ENCODE measurements at regions not wholly inside any gene's neighbourhood (a gene's known extent, or its start where the extent isn't known, plus 50 kb on each side); places are given as distances from the start of the nearest gene placed in this dataset.
"Not testable (repeated sequence)": the region's sequence is repeated elsewhere in the genome, so short reads cannot be mapped to it uniquely, and the experiment has no call there.

DNA sequence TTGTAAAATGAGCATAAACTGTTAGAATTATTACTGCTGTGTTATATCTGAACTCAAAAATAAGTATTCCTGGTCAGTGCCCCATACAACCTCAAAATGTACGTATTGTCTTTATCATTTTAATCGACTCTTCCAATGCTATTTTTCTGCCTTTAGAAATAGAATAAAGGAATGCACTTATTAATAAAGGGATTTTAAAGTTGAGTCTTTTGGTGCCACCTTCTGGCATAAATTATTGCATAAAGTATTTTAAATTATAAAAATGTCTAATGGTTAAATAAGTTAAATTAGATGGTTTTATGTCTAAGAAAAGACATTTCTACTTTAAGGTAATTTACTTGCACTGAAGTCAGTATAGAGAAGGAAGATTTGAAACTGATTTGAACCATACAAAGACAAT, 424.0 kb upstream of the NDST4 start:
- H3K36me3 Mint-ChIP-seq: no peaks in the 10 kb centered on the region

DNA sequence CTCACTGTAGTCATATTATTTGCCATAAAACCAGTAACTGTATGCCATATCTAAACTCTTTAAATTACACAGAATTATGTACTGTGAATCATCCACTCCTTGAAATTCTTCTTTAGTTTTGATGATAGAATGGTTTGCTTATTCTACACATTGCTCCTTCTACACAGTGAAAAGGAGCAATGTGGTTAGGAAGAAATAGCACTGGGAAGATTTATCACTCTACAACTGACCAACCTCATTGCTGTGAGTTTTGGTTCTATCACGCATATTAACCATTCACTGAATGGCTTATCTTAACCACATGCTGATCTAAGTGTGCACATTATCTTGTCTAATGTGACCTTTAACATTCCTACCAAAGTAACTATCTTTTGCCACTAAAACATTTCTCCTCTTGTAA, 415.7 kb upstream of the NDST4 start:
- Mint-ChIP-seq H3K4me1 (no peaks in the 10 kb centered on the region), H3K27ac (no peak overlapping the region), H3K9me3 (no peaks in the 10 kb centered on the region), H3K36me3 (no peaks in the 10 kb centered on the region), H3K4me3 (no peak overlapping the region)
- ATAC-seq: no peak
- no peak for DNase-seq (ENCODE audit: low spot score in 2 of 2)

More for the DNA sequence above, 424.0 kb upstream of the NDST4 start:
- Mint-ChIP-seq H3K9me3 (no peaks in the 10 kb centered on the region), H3K27ac (no peak overlapping the region), H3K4me3 (no peak overlapping the region), H3K4me1 (no peaks in the 10 kb centered on the region)
- no peak for ATAC-seq
- no peak for DNase-seq (ENCODE audit: low spot score in 2 of 2)

DNA sequence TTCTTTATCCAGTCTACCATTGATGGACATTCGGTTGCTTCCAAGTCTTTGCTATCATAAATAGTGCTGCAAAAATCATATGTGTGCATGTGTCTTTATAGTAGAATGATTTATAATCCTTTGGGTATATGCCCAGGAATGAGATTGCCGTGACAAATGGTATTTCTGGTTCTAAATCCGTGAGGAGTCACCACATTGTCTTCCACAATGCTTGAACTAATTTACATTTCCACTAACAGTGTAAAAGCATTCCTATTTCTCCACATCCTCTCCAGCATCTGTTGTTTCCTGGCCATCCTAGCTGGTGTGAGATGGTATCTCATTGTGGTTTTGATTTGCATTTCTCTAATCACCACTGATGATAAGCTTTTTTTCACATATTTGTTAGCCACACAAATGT, 406.1 kb upstream of the NDST4 start:
- not testable (repeated sequence) for H3K9me3 Mint-ChIP-seq; H3K4me3 Mint-ChIP-seq; H3K27ac Mint-ChIP-seq; ATAC-seq; H3K36me3 Mint-ChIP-seq; H3K4me1 Mint-ChIP-seq; DNase-seq (ENCODE audit: low spot score in 2 of 2)

DNA sequence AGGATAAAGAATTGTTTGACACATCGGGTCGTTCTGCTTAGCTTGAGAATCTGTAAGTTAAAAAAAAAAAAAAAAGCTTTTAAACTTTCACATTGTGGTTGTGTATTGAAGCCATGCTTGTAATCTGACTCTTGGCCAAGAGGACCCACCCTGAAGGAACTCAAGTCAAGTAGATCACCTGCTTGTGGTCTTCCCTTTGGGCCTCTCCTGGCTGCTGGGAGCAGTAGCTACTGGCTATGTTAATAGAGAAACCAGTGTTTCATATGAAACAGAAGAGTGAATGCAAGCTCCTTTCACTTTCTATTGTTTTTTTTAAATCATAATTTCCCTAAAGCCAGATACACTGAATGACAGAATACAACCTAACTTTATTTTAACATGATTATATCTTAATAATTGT, 402.4 kb upstream of the NDST4 start:
- H3K27ac Mint-ChIP-seq: no peak overlapping the region
- H3K4me1 Mint-ChIP-seq: no peaks in the 10 kb centered on the region
- H3K9me3 Mint-ChIP-seq: peaks cover 3% of the 10 kb centered on the region
- H3K36me3 Mint-ChIP-seq: no peaks in the 10 kb centered on the region
- ATAC-seq (no peak), DNase-seq (ENCODE audit: low spot score in 2 of 2) (no peak)
- H3K4me3 Mint-ChIP-seq: no peak overlapping the region

- Mint-ChIP-seq H3K9me3 (peaks cover 3% of the 10 kb centered on the region), H3K4me1 (no peaks in the 10 kb centered on the region), H3K4me3 (no peak overlapping the region), H3K27ac (no peak overlapping the region), H3K36me3 (no peaks in the 10 kb centered on the region)
- DNase-seq (ENCODE audit: low spot score in 2 of 2) (no peak), ATAC-seq (no peak)
Measured at GRCh38 chr4:115515366-115515765, 401.9 kb upstream of the NDST4 start.

DNA sequence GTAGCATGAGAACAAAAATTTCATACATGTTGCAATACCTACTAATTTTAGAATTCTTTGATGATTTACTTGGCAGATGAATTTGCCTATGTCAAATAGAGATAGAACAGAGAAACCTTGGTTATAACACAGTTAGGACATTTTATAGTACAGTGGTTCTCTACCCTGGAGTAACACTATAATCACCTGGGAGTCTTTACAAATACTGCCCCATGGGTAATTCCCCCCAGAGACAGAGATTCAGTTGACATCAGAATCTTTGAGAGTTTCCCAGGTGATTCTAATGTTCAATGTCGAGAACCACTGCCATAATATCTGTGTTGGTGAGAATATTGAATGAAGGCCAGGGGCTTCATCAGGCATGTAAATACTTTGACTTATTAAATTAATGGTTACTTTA, 401.3 kb upstream of the NDST4 start:
- ATAC-seq (no peak), DNase-seq (ENCODE audit: low spot score in 2 of 2) (no peak)
- H3K4me1 Mint-ChIP-seq: no peaks in the 10 kb centered on the region
- H3K4me3 Mint-ChIP-seq: no peak overlapping the region
- H3K9me3 Mint-ChIP-seq: peaks cover 3% of the 10 kb centered on the region
- H3K27ac Mint-ChIP-seq: no peak overlapping the region
- H3K36me3 Mint-ChIP-seq: no peaks in the 10 kb centered on the region

DNA sequence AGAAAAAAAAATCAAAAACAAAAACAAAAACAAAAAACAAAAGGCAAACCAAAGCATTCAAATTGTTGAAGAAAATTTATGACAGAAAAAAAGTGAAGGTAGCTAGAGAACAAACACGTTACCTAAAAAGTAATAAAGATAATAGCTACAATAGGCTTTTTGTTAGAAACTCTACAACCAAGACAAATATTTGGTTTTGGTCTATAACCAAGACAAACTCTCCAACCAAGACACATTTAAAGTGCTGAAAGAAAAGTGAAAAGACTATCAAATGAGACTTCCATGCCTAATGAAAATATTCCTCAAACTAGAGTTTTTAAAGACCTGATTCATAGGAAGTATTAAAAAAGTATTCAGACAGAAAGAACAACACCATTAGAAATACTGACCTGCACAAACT, 391.9 kb upstream of the NDST4 start:
- H3K27ac Mint-ChIP-seq: no peak overlapping the region
- no peak for DNase-seq (ENCODE audit: low spot score in 2 of 2)
- no peaks in the 10 kb centered on the region for H3K36me3 Mint-ChIP-seq
- H3K4me1 Mint-ChIP-seq: no peaks in the 10 kb centered on the region
- H3K9me3 Mint-ChIP-seq: no peaks in the 10 kb centered on the region
- ATAC-seq: no peak
- H3K4me3 Mint-ChIP-seq: no peak overlapping the region

DNA sequence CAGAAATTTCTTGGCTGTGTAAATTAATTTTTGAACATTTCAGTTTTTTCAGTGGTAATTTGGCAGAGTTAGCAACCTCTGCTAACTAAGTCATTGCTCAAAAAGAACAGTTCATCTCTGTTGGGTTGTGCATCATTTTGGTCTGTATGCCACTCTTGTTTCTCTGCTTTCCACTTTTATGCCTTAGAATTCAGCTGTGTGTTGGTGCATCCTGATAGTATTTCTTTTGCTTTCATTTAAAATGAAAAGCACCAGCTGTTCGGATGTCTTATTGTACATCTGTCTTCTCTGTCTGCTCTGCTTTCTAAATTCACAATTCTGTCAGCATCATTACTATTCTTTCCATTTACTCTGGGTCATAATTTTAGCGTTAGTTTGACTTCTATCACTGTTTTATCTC, 388.2 kb upstream of the NDST4 start:
- H3K4me3 Mint-ChIP-seq: no peak overlapping the region
- H3K36me3 Mint-ChIP-seq: no peaks in the 10 kb centered on the region
- ATAC-seq (no peak), DNase-seq (ENCODE audit: low spot score in 2 of 2) (no peak)
- H3K27ac Mint-ChIP-seq: no peak overlapping the region
- H3K9me3 Mint-ChIP-seq: no peaks in the 10 kb centered on the region
- H3K4me1 Mint-ChIP-seq: no peaks in the 10 kb centered on the region

- not testable (repeated sequence) for ATAC-seq; H3K27ac Mint-ChIP-seq; H3K4me1 Mint-ChIP-seq; DNase-seq (ENCODE audit: low spot score in 2 of 2); H3K4me3 Mint-ChIP-seq; H3K36me3 Mint-ChIP-seq; H3K9me3 Mint-ChIP-seq
Measured at GRCh38 chr4:115493770-115494169, 380.4 kb upstream of the NDST4 start.

GRCh38 chr4:115491686-115492085, 378.3 kb upstream of the NDST4 start:
- peaks cover 8% of the 10 kb centered on the region for H3K9me3 Mint-ChIP-seq
- DNase-seq (ENCODE audit: low spot score in 2 of 2) (no peak), ATAC-seq (no peak)
- no peak overlapping the region for H3K27ac Mint-ChIP-seq
- H3K36me3 Mint-ChIP-seq: no peaks in the 10 kb centered on the region
- H3K4me1 Mint-ChIP-seq: peaks cover 5% of the 10 kb centered on the region
- no peak overlapping the region for H3K4me3 Mint-ChIP-seq

DNA sequence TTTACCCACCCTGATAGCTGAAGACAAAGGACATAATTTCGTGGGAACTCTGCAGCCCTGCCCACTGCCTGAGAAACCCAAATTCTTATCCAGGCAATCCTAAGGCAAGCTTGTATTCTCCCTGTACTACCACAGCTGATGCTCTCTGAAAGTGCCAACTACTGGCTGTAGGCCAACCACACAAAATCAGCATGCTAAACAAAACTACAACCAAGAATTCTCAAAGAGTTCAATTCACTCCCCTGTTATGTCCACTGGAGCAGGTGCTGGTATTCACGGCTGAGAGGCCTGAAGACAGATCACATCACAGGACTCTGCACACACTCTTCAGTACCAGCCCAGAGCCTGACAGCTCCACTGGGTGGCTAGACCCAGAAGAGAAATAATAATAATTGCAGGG, 375.9 kb upstream of the NDST4 start:
- Mint-ChIP-seq H3K4me1 (peaks cover 5% of the 10 kb centered on the region), H3K27ac (no peak overlapping the region), H3K4me3 (no peak overlapping the region), H3K36me3 (no peaks in the 10 kb centered on the region), H3K9me3 (no peaks in the 10 kb centered on the region)
- DNase-seq (ENCODE audit: low spot score in 2 of 2) (no peak), ATAC-seq (no peak)

DNA sequence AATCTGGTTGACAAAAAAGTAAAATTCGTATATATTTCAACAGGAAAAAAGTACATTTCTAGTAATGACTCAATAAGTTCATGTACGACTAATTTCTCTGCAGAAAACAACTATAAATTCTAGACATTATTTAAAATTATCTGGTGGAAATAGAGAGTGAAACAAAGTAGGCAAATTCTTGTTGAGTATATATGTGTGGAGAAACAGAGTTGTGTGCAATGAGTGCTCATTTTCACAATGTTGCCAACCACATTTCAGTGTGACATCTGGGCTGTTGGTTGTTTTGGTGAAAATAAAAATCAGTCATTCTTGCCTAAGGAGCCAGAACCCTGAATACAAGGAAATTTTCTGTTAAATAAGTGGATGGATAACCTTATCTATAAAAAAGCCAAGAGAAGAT, 372.0 kb upstream of the NDST4 start:
- Mint-ChIP-seq H3K4me3 (no peak overlapping the region), H3K36me3 (no peaks in the 10 kb centered on the region), H3K9me3 (no peaks in the 10 kb centered on the region), H3K27ac (no peak overlapping the region), H3K4me1 (no peaks in the 10 kb centered on the region)
- ATAC-seq (no peak), DNase-seq (ENCODE audit: low spot score in 2 of 2) (no peak)

GRCh38 chr4:115484479-115484878, 371.1 kb upstream of the NDST4 start:
- no peaks in the 10 kb centered on the region for H3K9me3 Mint-ChIP-seq
- H3K4me1 Mint-ChIP-seq: no peaks in the 10 kb centered on the region
- DNase-seq (ENCODE audit: low spot score in 2 of 2): no peak
- H3K27ac Mint-ChIP-seq: no peak overlapping the region
- no peak overlapping the region for H3K4me3 Mint-ChIP-seq
- no peaks in the 10 kb centered on the region for H3K36me3 Mint-ChIP-seq
- ATAC-seq: no peak

DNA sequence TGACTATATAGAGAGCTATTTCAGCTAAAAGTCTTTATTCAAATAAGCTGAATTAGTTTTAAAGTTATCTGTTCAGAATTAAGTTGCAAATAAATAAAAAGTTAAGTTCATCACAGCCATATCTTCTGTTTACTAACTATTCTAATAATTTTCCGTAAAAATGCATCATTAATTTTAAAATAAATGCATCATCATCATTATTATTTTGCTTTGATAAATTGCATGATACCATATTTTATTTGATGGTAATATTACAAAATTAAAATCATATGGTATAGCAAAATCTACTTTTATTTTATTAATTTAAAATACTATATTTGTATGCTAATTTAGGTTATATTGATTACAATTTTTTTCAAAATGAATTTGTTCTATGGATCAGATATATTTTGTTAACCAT, 357.3 kb upstream of the NDST4 start:
- H3K27ac Mint-ChIP-seq: no peak overlapping the region
- H3K9me3 Mint-ChIP-seq: peaks cover 4% of the 10 kb centered on the region
- no peaks in the 10 kb centered on the region for H3K36me3 Mint-ChIP-seq
- H3K4me1 Mint-ChIP-seq: no peaks in the 10 kb centered on the region
- no peak overlapping the region for H3K4me3 Mint-ChIP-seq
- ATAC-seq (no peak), DNase-seq (ENCODE audit: low spot score in 2 of 2) (no peak)

DNA sequence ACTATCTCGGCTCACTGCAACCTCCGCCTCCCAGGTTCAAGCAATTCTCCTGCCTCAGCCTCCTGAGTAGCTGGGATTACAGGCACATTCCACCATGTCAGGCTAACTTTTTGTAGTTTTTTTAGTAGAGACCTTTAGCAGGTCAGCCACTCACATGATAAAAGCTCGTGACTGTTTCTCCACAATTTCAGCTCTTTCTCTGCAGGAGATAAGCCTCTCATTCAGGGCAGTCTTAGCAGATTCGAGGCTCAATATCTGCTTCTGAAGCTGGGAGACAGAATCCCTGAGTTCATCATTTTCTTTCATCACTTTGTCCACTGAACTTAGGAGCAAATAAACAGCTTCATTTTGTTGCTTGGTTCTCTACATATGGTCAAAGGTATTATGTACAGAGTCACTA, 345.9 kb upstream of the NDST4 start:
- H3K4me3 Mint-ChIP-seq; H3K27ac Mint-ChIP-seq; H3K9me3 Mint-ChIP-seq; ATAC-seq; H3K36me3 Mint-ChIP-seq; DNase-seq (ENCODE audit: low spot score in 2 of 2); H3K4me1 Mint-ChIP-seq: not testable (repeated sequence)

DNA sequence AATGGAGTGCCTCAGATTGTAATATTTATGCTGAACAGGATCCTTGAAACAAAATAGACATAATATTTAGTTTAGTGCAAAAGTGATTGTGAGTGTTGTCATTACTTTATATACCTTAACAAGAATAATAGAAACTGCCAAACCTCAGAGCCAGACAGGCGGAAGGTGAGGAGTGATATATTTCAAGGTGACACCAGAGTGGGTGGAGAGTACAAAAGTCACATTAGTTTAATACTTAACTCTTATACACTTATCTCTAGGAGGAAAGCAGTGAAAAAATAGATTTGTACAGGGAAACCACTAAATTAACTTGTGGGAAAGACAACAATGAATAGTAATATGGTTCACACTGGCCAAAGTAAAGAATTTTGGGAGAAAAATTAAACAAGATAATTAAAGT, 342.8 kb upstream of the NDST4 start:
- H3K4me3 Mint-ChIP-seq: no peak overlapping the region
- H3K36me3 Mint-ChIP-seq: no peaks in the 10 kb centered on the region
- no peak overlapping the region for H3K27ac Mint-ChIP-seq
- DNase-seq (ENCODE audit: low spot score in 2 of 2) (no peak), ATAC-seq (no peak)
- no peaks in the 10 kb centered on the region for H3K4me1 Mint-ChIP-seq
- H3K9me3 Mint-ChIP-seq: peaks cover 2% of the 10 kb centered on the region

DNA sequence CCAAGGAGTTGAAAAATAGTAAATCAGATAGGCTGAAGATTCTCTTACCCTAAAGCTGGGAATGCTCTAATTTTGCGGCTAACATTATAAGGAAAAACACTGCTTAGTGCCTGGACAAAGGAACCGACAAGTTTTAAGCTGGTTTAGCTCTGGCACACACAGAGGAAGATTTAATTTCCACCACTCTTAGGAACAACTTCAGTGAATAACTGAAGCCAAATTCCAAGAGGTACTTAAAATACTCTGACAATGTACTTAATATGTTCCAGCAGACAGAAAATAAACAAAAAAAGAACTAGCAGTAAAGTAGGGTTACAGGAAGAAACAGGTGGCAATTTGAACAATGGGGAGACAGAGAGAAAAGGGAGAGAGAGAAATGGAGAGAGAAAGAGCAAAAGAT, 340.8 kb upstream of the NDST4 start:
- ATAC-seq (no peak), DNase-seq (ENCODE audit: low spot score in 2 of 2) (no peak)
- Mint-ChIP-seq H3K9me3 (peaks cover 2% of the 10 kb centered on the region), H3K36me3 (no peaks in the 10 kb centered on the region), H3K4me3 (no peak overlapping the region), H3K27ac (no peak overlapping the region), H3K4me1 (no peaks in the 10 kb centered on the region)

Data from stimulated activated effector memory CD8-positive, alpha-beta T cell treated with anti-CD3 and anti-CD28 coated beads, Interleukin-12 subunit alpha, Interleukin-12 subunit beta, amount 100 ng/mL, for 72 hours (primary cell).